Adrenal gland (tissue), 5 donors: ENCODE measurements at regions not wholly inside any gene's neighbourhood (a gene's known extent, or its start where the extent isn't known, plus 50 kb on each side); places are given as distances from the start of the nearest gene placed in this dataset.

Experiments
- POLR2A ChIP-seq, 2 donors: fragments of 450-650 bp; IDR thresholded peaks; one replicate each; pipeline ENCODE4 v1.6.1; 2017; ENCODE audit warnings: antibody characterized with exemption in 2 of 2, mild to moderate bottlenecking in 2 of 2, moderate library complexity in 1 of 2
- TF ChIP-seq, protein P1 (sequence below), 6 experiments: fragments of 450-650 bp in 4 of 6; fragments of 200-600 bp in 2 of 6; sonication (generic) in 1 of 6; IDR thresholded peaks; 1 replicate in 5 of 6; 2 replicates in 1 of 6; pipeline versions ENCODE4 v1.5.1 to v1.8.0; 2016 to 2021; ENCODE audit warnings: antibody characterized with exemption in 6 of 6, mild to moderate bottlenecking in 2 of 6, moderate library complexity in 1 of 6
- donor health status: DM: no; HTN: no; CAD: no.

DNA sequence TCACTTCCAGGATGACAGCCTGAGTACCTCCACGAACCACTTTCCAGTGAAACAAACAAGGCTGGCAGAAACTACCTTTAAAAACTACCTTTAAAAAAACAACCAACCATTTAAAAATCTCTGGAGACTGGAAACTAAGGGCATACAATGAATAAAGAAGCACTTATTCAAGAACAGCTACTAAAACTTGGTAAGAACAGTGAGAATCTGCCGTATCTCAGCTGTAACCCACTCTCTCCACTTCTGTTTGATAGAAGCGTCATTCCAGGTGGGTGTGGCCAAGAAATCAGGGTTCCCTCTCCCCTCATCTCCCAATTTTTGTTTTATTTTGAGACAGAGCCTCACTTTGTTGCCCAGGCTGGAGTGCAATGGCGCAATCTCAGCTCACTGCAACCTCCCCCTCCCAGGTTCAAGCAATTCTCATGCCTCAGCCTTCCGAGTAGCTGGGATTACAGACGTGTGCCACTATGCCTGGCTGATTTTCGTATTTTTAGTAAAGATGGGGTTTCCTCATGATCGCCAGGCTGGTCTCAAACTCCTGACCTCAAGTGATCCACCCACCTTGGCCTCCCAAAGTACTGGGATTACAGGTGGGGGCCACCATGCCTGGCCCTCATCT is 158.8 kb upstream of the CHST15 start:
- TF ChIP-seq, protein P1, sequence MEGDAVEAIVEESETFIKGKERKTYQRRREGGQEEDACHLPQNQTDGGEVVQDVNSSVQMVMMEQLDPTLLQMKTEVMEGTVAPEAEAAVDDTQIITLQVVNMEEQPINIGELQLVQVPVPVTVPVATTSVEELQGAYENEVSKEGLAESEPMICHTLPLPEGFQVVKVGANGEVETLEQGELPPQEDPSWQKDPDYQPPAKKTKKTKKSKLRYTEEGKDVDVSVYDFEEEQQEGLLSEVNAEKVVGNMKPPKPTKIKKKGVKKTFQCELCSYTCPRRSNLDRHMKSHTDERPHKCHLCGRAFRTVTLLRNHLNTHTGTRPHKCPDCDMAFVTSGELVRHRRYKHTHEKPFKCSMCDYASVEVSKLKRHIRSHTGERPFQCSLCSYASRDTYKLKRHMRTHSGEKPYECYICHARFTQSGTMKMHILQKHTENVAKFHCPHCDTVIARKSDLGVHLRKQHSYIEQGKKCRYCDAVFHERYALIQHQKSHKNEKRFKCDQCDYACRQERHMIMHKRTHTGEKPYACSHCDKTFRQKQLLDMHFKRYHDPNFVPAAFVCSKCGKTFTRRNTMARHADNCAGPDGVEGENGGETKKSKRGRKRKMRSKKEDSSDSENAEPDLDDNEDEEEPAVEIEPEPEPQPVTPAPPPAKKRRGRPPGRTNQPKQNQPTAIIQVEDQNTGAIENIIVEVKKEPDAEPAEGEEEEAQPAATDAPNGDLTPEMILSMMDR (IDR thresholded peaks at IDR 0.05), result no peak
- TF ChIP-seq POLR2A (IDR thresholded peaks at IDR 0.05), result no peak
